Inferior parietal cortex (tissue), 1 donor: ENCODE measurements at regions not wholly inside any gene's neighbourhood (a gene's known extent, or its start where the extent isn't known, plus 50 kb on each side); places are given as distances from the start of the nearest gene placed in this dataset.
"Not testable (repeated sequence)": the region's sequence is repeated elsewhere in the genome, so short reads cannot be mapped to it uniquely, and the experiment has no call there.

Experiments
- DNase-seq: peaks from one replicate; pipeline ENCODE4 v3.0.0-alpha.2; 2016; ENCODE audit errors: extremely low spot score

- no peak for DNase-seq
These were observed 604.3 kb upstream of the RBFOX1 start for GRCh38 chr16:6728381-6728780.

- DNase-seq = peak; percentile 51
These were observed 606.0 kb upstream of the RBFOX1 start for GRCh38 chr16:6726621-6727020.

- peak; percentile 58 for DNase-seq
These were observed 606.9 kb upstream of the RBFOX1 start for GRCh38 chr16:6725634-6726331.

GRCh38 chr16:6725206-6725605 is 607.4 kb upstream of the RBFOX1 start:
- not testable (repeated sequence) for DNase-seq

GRCh38 chr16:6722786-6723185 is 609.9 kb upstream of the RBFOX1 start:
- DNase-seq = no peak

- no peak for DNase-seq
These were observed 618.1 kb upstream of the RBFOX1 start for GRCh38 chr16:6714510-6714909.

GRCh38 chr16:6709736-6710135 is 622.9 kb upstream of the RBFOX1 start:
- no peak for DNase-seq

GRCh38 chr16:6708576-6709215 is 623.9 kb upstream of the RBFOX1 start:
- no peak for DNase-seq

- no peak for DNase-seq
These were observed 628.2 kb upstream of the RBFOX1 start for GRCh38 chr16:6704306-6704930.

- no peak for DNase-seq
These were observed 631.5 kb upstream of the RBFOX1 start for GRCh38 chr16:6701096-6701495.

GRCh38 chr16:6698548-6698947 is 634.1 kb upstream of the RBFOX1 start:
- DNase-seq = no peak

GRCh38 chr16:6695666-6696065 is 637.0 kb upstream of the RBFOX1 start:
- no peak for DNase-seq

- DNase-seq = no peak
These were observed 638.0 kb upstream of the RBFOX1 start for GRCh38 chr16:6694636-6695035.

GRCh38 chr16:6693418-6693817 is 639.2 kb upstream of the RBFOX1 start:
- not testable (repeated sequence) for DNase-seq

GRCh38 chr16:6692874-6693273 is 639.8 kb upstream of the RBFOX1 start:
- no peak for DNase-seq

- DNase-seq = no peak
These were observed 641.9 kb upstream of the RBFOX1 start for GRCh38 chr16:6690741-6691140.

- no peak for DNase-seq
These were observed 643.0 kb upstream of the RBFOX1 start for GRCh38 chr16:6689643-6690042.

- no peak for DNase-seq
These were observed 645.1 kb upstream of the RBFOX1 start for GRCh38 chr16:6687593-6687992.

GRCh38 chr16:6684076-6684673 is 648.5 kb upstream of the RBFOX1 start:
- peak; percentile 67 for DNase-seq

GRCh38 chr16:6682142-6682811 is 650.4 kb upstream of the RBFOX1 start:
- DNase-seq = peak; percentile 54

GRCh38 chr16:6678586-6678985 is 654.1 kb upstream of the RBFOX1 start:
- no peak for DNase-seq

- no peak for DNase-seq
These were observed 658.6 kb upstream of the RBFOX1 start for GRCh38 chr16:6674071-6674470.
